MM.1S (cell line): ENCODE measurements at regions not wholly inside any gene's neighbourhood (a gene's known extent, or its start where the extent isn't known, plus 50 kb on each side); places are given as distances from the start of the nearest gene placed in this dataset.

Experiments
- DNase-seq: peaks from one replicate; pipeline ENCODE4 v3.0.0-alpha.2; 2015
- H2AFZ ChIP-seq: fragments of 300-600 bp; sonication (generic); 2 replicates; pipeline ENCODE4 v1.6.0; 2016; ENCODE audit warnings: antibody characterized with exemption, low read length
- H3F3A ChIP-seq: fragments of 300-600 bp; sonication (generic); 2 replicates; pipeline ENCODE4 v1.6.1; 2016; ENCODE audit warnings: mild to moderate bottlenecking, antibody characterized with exemption, low read length, moderate library complexity, mixed read lengths; ENCODE audit not compliant: insufficient read depth
- H3K27ac ChIP-seq: fragments of 300-600 bp; sonication (generic); 2 replicates; pipeline ENCODE4 v1.5.1; 2016; ENCODE audit warnings: mild to moderate bottlenecking, low read length
- H3K27me3 ChIP-seq: fragments of 300-600 bp; sonication (generic); replicated peaks from 2 replicates; pipeline ENCODE4 v1.6.0; 2016; ENCODE audit warnings: low read length; ENCODE audit not compliant: insufficient read depth
- H3K36me3 ChIP-seq: fragments of 300-600 bp; sonication (generic); replicated peaks from 2 replicates; pipeline ENCODE4 v1.6.1; 2016; ENCODE audit warnings: mild to moderate bottlenecking, low read length, mixed read lengths; ENCODE audit not compliant: insufficient read depth
- H3K4me1 ChIP-seq: fragments of 300-600 bp; sonication (generic); 2 replicates; pipeline ENCODE4 v1.6.1; 2016; ENCODE audit warnings: low read length, mixed read lengths
- H3K4me2 ChIP-seq: fragments of 300-600 bp; sonication (generic); 2 replicates; pipeline ENCODE4 v1.6.0; 2016; ENCODE audit warnings: low read depth, low read length
- H3K4me3 ChIP-seq: fragments of 300-600 bp; sonication (generic); 2 replicates; pipeline ENCODE4 v1.5.1; 2016; ENCODE audit warnings: low read length, mixed read lengths
- H3K79me2 ChIP-seq: fragments of 300-600 bp; sonication (generic); 2 replicates; pipeline ENCODE4 v1.6.1; 2016; ENCODE audit warnings: mixed run types, low read length, mixed read lengths
- H3K9ac ChIP-seq: fragments of 300-600 bp; sonication (generic); 2 replicates; pipeline ENCODE4 v1.6.1; 2016; ENCODE audit warnings: low read length, mixed read lengths
- H3K9me2 ChIP-seq: fragments of 300-600 bp; sonication (generic); replicated peaks from 2 replicates; pipeline ENCODE4 v1.6.1; 2016; ENCODE audit warnings: mild to moderate bottlenecking, low read length, mixed read lengths; ENCODE audit not compliant: insufficient read depth
- H3K9me3 ChIP-seq: fragments of 300-600 bp; sonication (generic); replicated peaks from 2 replicates; pipeline ENCODE4 v1.6.1; 2016; ENCODE audit warnings: mild to moderate bottlenecking, low read length, mixed read lengths; ENCODE audit not compliant: insufficient read depth
- H4K20me1 ChIP-seq: fragments of 300-600 bp; sonication (generic); 2 replicates; pipeline ENCODE4 v1.6.1; 2016; ENCODE audit warnings: mild to moderate bottlenecking, low read length, moderate library complexity, mixed read lengths; ENCODE audit not compliant: insufficient read depth
- CTCF ChIP-seq: fragments of 300-600 bp; sonication (generic); IDR thresholded peaks from 2 replicates; pipeline ENCODE4 v1.5.1; 2016; ENCODE audit warnings: antibody characterized with exemption, low read length, mixed read lengths
- EZH2 ChIP-seq: fragments of 300-600 bp; sonication (generic); optimal IDR thresholded peaks from 2 replicates; pipeline ENCODE3; 2017; ENCODE audit warnings: low read depth, mild to moderate bottlenecking, antibody characterized with exemption, low read length, mixed read lengths
- EZH2phosphoT487 ChIP-seq: fragments of 300-600 bp; sonication (generic); IDR thresholded peaks from 2 replicates; pipeline ENCODE4 v1.6.1; 2018; ENCODE audit warnings: antibody characterized with exemption, low read length

- no peaks in the 10 kb centered on the region for H3K79me2 ChIP-seq
- H3K27ac ChIP-seq = no peak overlapping the region
- H3K36me3 ChIP-seq = no peaks in the 10 kb centered on the region
- TF ChIP-seq EZH2phosphoT487 (no peak), CTCF (no peak)
- no peak overlapping the region for H3K4me3 ChIP-seq
- no peaks in the 10 kb centered on the region for H3F3A ChIP-seq
- H3K4me2 ChIP-seq = no peak overlapping the region
- no peaks in the 10 kb centered on the region for H3K4me1 ChIP-seq
- H2AFZ ChIP-seq = no peak overlapping the region
- no peak overlapping the region for H3K9ac ChIP-seq
- H4K20me1 ChIP-seq = no peaks in the 10 kb centered on the region
- DNase-seq = no peak
- no peaks in the 10 kb centered on the region for H3K9me3 ChIP-seq
- no peaks in the 10 kb centered on the region for H3K27me3 ChIP-seq
- H3K9me2 ChIP-seq = no peaks in the 10 kb centered on the region
Measured at GRCh38 chr6:100268326-100268725, 196.4 kb downstream of the SIM1 start.

GRCh38 chr6:100267721-100268123 is 197.0 kb downstream of the SIM1 start:
- no peaks in the 10 kb centered on the region for H3K36me3 ChIP-seq
- H3K27me3 ChIP-seq = no peaks in the 10 kb centered on the region
- TF ChIP-seq CTCF = no peak
- TF ChIP-seq EZH2 = no peak
- no peak for TF ChIP-seq EZH2phosphoT487
- H2AFZ ChIP-seq = no peak overlapping the region
- no peaks in the 10 kb centered on the region for H3K79me2 ChIP-seq
- H3K4me2 ChIP-seq = no peak overlapping the region
- no peaks in the 10 kb centered on the region for H3K9me2 ChIP-seq
- no peak overlapping the region for H3K27ac ChIP-seq
- no peaks in the 10 kb centered on the region for H3K4me1 ChIP-seq
- no peaks in the 10 kb centered on the region for H4K20me1 ChIP-seq
- no peak for DNase-seq
- no peaks in the 10 kb centered on the region for H3K9me3 ChIP-seq
- no peaks in the 10 kb centered on the region for H3F3A ChIP-seq
- H3K9ac ChIP-seq = no peak overlapping the region
- no peak overlapping the region for H3K4me3 ChIP-seq

- TF ChIP-seq EZH2 (no peak), EZH2phosphoT487 (no peak), CTCF (no peak)
- Histone ChIP-seq H2AFZ (no peak overlapping the region), H3K9ac (no peak overlapping the region), H3K9me3 (no peaks in the 10 kb centered on the region), H3K27me3 (no peaks in the 10 kb centered on the region), H3K9me2 (no peaks in the 10 kb centered on the region), H4K20me1 (no peaks in the 10 kb centered on the region), H3K4me3 (no peak overlapping the region), H3K36me3 (no peaks in the 10 kb centered on the region), H3K27ac (no peak overlapping the region), H3K79me2 (no peaks in the 10 kb centered on the region), H3F3A (no peaks in the 10 kb centered on the region), H3K4me2 (no peak overlapping the region), H3K4me1 (no peaks in the 10 kb centered on the region)
- no peak for DNase-seq
Measured at GRCh38 chr6:100266494-100267401, 198.0 kb downstream of the SIM1 start.
